Cardiac septum (tissue), 1 donor: ENCODE measurements at regions not wholly inside any gene's neighbourhood (a gene's known extent, or its start where the extent isn't known, plus 50 kb on each side); places are given as distances from the start of the nearest gene placed in this dataset.
"Not testable (repeated sequence)": the region's sequence is repeated elsewhere in the genome, so short reads cannot be mapped to it uniquely, and the experiment has no call there.

Source experiments
- DNase-seq: peaks from one replicate; pipeline ENCODE4 v3.0.0-alpha.2; 2020; ENCODE audit warnings: low spot score
- intact Hi-C: fragments of 100-400 bp; cut with DNase I; formaldehyde crosslinking; loops from one replicate; pipeline ENCODE4 v1.14.0; 2022
- donor health status: DM: no; HTN: no; CAD: no.

DNA sequence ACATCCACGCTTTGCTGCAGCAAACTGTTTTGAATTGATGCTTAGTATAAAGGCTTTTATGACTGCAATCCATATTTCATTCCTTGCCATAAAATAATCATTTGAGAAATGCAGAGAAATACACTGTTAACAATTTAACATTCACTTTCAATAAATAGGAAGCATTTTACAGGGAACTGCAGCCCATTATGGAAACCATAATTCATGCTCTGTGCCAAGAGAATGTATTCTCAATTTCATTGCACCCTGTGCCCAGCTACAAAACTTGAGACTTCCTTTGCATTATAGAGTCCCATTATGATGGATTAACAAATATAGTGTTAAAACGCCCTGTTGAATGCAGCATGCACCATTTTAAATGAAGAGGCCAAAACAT lies 134.0 kb downstream of the MED10 start:
- intact Hi-C loops = no loop called here

DNA sequence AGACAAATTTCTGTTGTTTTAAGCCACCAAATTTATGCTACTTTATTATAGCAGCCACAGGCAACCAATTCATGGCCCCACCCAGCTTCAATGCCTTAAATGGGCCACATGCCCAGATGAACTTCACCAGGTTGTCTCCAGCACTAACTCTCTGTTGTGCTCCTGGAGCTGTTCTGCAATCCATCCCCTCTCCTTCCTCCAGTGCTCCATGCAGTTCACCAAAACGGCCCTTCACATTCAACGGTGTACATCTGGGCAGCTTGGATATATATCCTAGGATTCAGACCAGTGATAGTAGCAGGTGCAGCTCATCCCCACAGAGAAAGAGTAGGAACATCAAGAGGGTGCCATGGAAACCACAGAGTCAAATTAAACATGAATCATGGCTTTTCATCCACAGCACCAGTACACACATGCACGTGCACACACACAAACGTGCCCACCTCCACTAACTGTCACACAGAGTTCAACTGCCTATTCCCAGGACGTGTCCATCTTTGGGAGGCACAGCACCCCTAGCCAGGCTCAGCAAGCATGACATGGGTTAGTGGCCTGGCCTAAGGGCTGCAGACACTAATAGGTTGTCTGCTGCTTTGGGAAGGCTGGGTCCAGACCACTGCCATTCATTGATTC lies 134.5 kb downstream of the MED10 start:
- DNase-seq = no peak
- intact Hi-C loops = no loop called here

More for the DNA sequence above, 134.0 kb downstream of the MED10 start:
- no peak for DNase-seq

DNA sequence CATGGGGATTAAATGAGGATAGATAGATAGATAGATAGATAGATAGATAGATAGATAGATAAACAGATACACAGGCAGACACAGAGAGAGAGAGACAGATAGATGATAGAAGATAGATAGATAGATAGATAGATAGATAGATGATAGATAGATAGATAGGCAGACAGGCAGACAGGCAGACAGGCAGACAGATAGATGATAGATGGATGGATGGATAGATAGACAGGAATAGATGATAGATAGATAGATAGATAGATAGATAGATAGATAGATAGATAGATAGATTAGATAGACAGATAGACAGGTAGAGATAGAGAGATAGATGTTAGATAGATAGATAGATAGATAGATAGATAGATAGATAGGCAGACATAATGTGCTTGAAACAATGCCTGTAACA lies 137.3 kb downstream of the MED10 start:
- intact Hi-C loops, DNase-seq: not testable (repeated sequence)

DNA sequence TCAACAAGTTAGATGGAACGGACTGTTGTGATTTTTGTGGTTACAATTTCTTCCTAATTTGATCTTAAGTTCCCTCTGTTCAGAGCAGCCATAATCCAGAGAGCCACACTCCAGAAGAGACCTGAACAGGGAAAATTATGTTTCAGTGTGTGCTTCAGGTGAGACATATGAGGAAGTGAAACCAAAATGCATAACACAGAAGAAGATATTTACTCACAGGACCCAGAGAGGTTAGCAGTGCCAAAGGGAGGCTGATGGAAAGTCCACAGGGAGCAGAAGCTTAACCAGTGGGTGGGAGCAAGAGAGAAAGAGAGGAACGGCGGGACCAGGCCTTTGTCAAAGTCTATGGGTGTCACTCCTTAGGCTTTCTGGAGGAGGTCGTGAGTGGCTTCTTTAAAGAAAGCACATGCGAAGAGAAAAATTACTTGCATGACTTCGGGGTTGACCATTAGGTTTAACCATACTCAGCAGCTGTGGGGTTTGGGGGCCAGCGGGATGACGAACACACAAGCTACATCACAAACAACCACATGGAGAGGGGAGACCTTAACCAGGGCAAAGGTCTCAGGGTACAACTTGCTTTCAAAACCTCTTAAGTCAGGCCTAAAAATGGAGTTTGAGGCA lies 141.4 kb downstream of the MED10 start:
- DNase-seq = no peak
- intact Hi-C loops = no loop called here

DNA sequence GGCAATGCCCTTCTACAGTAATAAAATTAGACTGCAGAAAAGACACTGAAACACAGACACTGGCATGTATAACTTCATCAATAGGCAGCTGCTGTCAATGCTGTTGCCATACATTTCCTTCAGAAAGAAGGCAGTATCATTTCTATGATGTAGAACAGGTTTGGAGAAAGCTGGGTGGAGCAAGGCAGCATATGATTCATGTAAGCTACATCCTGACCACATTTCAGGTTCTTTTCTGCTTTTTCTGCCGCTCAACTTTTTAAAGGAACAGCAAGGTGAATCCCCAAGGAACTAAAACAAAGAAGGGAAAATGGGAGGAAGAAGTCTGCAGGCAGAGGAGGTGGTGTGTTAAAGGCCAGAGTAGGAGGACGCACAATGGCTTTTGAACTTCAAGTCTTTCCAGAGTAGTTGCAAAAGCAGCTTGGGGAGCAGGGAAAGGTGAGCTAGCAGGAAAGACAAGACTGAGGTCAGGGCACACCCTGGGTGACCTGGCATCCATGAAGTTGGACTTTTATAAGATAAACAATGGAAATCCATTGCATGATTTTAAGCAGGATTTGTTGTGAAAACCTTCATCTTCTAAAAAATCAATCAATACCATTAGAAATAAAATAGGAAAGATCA lies 142.1 kb downstream of the MED10 start:
- intact Hi-C loops = no loop called here

DNA sequence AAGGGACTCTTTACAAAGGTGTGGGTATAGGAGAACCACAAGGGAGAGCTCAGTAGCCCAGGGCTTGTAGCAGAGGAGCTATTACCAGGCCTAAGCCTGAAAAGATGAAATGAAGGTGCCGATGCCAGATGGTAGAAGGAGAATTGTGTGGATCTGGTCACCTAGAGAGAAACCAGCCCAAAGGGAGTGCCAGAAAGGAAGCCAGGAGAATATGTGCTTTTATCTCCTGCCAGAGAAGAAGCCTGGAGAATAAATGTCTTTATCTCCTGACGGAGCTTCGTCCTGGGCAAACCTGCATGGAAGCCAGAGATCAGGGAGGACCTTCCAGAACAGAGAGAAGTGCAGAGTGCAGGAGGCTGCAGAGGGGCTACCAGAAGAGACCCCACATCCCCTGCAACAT lies 142.6 kb downstream of the MED10 start:
- no peak for DNase-seq
- intact Hi-C loops = no loop called here

More for the DNA sequence above, 142.1 kb downstream of the MED10 start:
- no peak for DNase-seq

DNA sequence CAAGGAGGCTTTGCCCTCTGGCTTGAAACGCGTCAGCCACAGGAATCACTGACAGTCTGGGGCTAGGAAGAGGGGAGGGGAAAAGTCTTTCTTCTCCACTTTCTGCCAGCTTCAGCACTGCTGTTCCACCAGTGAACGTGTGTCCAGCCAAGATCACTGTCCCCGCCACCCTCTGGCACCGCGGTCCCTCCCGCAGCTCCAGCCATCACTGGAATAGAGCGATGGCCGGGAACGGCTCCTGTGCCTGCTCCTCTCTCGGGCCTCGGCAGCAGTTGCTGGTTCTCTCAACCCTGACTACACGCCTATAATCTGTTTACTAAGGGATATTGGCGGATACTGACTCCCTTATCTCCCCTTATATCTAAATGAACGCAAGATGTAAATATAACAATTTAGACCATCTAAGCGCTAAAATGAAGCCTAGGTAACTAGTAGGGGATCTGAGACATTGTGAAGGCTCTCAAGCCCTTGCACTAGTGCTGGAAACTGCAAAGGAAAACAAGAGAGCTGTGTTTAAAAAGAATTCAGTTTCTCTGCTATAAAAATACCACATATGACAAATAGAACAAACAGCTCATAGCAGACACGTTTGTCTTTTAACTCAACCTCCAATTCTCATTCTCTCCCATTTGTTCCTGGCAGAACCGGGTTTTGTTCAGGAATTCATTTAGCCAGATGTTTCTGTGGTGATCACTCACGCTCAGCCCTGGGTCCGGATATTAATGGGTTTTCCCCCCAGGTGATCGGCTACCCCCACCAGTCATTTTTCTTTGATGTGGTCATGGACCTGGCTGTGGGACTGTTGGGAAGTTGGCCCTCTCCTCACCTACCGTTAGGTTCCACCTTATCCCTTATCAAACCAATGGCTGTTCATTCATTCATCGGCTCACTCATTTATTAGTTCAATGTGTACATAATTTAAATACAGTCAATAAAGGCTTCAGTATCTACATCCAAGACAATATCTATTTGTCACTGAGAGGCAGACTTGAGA lies 149.8 kb downstream of the MED10 start:
- intact Hi-C loops = no loop called here
- DNase-seq = no peak

DNA sequence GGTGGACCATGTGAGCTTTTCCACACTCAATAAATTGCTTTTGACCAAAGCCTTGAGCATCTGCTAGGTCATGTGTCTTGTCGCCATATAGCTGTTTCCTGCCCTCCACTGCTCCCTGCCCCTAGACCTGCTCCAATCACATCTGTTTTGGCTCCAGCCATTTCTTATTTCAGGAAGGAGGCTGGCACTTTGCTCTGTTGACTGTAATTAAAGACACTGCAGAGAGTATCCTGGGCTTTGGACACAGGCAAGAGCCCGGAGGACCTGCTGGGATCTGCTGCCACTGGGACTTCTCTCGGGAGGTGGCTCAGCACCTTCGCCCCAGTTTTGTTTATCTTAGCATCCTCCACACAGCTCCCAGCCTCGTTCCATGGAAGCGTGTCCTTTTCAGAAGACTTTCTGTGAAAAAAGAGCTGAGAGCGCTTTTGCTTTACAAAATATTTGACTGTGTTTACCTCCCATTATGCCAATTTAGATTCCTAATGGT lies 153.2 kb downstream of the MED10 start:
- intact Hi-C loops = no loop called here
- DNase-seq = no peak

DNA sequence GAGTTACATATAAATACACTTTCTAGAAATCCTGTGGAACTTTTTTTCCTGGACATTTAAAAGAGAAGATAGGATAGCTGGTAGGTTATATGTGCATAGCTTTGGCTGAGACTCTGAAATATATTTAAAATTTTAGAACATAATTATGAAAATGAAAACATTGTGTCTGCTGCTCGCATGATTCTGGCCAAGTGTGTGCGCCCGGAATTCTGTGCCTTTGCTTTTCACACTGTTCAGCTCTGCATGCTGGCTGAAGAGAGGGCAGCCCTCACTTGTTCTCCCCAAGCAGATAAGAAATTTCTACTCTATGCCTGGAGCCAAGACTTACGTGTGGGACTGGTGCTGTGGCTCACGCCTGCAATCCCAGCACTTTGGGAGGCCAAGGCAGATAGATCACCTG lies 153.9 kb downstream of the MED10 start:
- DNase-seq = no peak
- intact Hi-C loops = no loop called here

DNA sequence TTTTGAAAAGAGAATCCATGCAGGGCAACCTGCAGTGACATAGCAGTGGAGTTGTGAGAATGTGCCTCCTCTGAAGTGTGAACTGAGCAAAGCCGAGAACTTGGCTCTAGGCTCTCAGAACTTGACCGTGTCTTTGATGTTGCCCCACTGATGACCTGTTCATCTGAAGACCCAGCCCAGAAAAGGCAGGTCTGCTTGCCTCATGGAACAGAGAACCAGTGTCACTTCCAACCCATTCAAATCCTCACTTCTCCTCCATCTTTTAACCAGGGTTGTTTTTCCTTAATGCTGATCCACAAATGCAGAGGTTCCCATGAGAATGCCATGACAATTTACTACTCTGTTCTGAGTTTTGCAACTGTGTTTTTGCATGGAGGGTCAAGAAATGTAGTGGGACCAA lies 155.4 kb downstream of the MED10 start:
- DNase-seq = no peak
- intact Hi-C loops = no loop called here

DNA sequence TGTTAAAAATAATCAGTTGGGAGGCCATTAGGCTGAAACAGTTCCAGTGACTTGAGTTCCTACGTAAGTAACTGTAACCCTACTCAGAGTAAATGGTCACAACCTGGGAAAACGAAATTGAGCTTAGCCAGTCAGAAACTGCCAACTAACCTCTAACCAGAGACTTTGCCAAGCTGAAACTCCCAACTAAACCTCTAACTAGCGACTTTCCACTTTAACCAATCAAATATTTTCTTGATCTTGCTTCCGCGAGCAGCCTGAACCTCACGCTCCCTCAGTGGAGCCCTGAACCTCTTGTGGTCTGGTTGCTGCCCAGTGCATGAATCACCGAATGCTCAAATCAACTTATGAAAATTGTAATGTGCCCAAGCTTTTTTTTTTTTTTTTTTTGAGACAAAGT lies 156.2 kb downstream of the MED10 start:
- intact Hi-C loops = no loop called here

DNA sequence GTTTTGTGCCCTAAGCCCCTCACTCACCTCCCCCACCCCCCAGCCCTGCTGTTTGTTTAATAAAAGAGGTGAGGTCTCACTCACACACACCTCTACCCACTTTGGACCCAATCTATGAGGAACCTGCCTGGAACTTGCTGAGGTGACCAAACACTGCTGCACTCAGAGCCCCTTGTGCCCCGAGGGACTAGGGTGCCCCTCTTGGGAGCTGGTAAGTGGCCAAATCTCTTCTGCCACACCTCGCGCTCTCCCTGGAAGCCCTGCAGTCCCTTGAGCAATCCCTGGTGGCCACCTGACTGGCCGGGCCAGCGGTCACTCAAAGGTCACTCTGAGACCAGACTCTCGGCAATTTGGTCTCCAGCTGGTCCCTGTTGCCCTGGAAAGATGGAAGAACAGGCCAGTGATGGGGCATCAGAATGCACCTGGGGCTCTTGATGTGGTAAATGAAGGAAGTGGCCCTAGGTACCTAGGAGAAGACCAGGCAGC lies 157.2 kb downstream of the MED10 start:
- DNase-seq = no peak
- intact Hi-C loops = no loop called here

More for the DNA sequence above, 156.2 kb downstream of the MED10 start:
- no peak for DNase-seq

DNA sequence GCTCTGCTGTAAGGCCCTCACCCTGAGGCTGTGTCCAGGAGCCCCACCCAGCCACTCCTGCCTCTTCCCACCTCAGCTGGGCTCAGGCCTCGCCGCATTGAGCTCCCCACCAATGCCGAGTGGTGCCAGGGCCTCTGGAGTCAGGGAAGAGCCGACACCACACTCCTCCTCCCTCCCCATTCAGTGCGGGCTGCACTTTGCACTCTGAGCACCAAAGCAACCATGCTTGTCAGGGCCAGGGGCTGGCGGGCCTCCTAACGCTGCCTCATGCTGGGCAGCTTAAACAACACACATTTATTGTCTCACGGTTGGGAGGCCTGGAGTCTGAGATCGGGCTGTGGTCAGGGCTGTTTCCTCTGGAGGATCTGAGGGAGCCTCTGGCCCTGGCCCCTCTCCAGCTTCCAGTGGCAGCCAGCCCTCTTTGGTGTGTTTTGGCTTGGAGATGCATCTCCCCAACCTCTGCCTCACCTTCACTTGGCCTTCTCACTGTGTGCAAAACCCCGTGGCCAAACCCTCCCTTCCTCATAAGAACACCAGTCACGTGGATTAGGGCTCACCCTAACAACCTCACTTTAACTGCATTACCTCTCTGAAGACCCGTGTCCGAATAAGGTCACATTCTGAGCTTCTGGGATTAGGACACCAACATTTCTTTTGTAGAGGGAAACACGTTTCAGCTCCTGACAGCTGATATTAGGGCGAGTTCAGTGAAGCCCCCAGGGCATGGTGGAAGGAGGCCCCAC lies 157.8 kb downstream of the MED10 start:
- intact Hi-C loops = no loop called here
- no peak for DNase-seq

DNA sequence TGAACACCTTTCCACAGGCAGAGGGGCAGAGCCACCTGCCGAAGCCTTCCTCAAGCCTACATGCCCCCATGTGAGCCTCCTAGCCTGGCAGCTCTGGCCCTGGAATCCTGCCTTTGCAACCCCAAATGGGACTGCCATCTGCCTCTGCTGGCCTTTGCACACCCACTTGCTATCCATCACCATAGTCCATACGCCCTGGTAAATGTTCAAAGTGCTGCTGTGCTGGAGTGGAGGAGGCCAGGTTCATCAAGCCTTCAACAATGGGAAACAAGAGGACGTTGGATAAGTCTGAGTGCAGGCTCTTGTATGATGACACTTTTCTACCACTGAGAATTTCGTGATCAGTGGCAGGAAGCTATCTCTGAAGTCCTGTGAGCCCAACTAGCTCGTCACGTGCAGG lies 159.8 kb downstream of the MED10 start:
- DNase-seq = no peak
- intact Hi-C loops = no loop called here

DNA sequence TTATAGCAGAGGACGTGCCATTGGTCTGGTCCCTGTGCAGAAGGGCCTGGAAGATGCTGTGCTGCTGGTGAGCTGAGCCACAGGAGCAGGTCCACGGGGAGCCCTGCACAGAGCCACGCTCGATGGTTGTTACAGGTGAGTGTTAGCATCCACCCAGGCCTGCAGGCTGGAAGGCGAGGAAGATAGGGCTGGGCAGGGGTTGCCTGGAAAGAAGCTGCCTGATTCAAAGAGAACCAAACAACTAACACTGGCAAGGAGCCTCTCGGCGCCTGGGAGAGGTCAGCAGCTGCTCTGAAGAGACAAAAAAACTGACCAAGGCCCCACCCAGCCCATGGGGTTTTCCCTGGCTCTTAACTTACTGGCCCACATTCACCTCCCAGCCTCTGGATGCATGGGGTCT lies 160.2 kb downstream of the MED10 start:
- intact Hi-C loops = no loop called here
- no peak for DNase-seq

DNA sequence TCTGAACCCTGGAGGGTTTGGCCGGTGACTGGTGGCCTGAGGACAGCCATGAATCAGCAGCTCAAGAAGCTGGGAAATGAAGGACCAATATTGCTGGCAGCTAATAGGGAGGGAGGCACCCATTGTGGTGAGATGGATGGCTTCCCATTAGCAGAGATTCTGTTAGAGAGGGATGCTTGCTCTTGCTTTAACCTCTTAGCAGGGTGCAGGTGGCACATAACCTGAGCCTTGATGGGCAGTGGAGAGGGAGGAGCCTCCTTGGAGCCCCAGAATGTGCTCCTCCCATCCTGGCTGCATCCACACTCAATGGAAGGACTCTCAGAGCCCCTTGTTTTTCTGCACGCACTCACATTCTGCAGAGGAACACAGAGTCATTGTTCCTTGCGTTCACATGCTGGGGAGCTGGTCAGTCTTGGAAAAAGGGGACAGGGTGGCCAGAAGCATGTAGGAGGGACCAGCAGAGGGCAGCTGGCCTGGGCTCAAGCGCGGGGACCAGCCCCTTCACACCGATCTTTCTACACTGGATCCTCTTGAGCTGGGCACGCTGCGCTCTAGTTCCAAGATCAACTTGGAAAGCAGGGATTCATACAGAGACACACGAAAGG lies 161.8 kb downstream of the MED10 start:
- no peak for DNase-seq
- intact Hi-C loops = no loop called here

DNA sequence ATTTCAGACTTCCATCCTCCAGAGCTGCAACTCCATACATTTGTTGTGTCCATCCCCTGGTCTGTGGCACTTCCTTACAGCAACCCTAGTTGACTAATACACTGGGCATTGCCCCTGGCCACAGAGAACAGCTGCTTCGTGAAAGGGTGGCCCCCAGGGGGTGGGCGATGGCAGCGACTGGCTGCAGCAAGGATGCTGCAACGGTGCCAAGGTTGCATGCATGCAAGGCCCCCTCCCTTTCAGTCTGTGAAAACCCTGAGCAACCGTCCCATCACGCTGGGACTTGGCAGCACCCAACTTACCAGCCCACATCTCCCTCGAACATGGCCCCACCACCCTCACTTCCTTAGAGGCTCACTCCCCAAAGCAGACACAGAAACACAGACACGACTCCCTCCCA lies 162.5 kb downstream of the MED10 start:
- intact Hi-C loops = no loop called here
- DNase-seq = no peak

DNA sequence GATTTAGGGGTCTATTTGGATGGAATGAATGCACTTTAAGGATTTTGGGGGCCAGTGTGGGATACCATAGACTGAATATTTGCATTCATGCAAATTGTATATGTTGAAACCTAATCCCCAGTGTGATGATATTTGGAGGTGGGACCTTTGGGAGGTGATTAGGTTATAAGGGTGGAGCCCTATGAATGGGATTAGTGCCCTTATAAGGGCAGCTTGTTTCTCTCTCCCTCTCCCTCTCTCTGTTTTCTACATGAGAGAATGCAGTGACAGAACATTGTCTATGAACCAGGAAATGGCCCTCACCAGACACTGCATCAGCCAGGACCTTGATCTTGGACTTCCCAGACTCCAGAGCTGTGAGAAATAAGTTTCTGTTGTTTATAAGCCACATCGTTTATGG lies 166.1 kb downstream of the MED10 start:
- intact Hi-C loops = no loop called here
- no peak for DNase-seq

DNA sequence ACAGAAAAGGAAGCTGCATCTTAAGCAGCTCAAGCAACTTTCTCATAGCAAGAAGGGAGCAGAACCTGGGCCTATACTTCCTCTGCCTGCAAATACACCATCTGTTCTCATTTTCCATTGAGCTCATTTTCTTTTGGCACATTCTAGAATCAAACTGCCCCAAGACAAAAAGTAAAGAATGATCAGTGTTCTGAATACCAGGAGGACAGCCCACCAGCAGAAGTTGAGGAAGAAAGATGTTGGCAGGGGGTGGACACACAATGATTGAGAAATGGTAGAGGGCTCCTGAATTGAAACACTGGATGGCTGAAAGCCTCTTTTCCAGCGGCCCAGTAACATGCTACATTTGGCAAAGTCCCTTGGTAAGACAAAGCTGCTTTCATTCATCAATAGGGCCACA lies 171.8 kb downstream of the MED10 start:
- DNase-seq = no peak
- intact Hi-C loops = no loop called here
